ENCODE measurements at regions not wholly inside any gene's neighbourhood (a gene's known extent, or its start where the extent isn't known, plus 50 kb on each side); places are given as distances from the start of the nearest gene placed in this dataset.
A peak's percentile ranks its signal among the peaks of the same experiment; 100 is the strongest.

- TF ChIP-seq, protein P1, sequence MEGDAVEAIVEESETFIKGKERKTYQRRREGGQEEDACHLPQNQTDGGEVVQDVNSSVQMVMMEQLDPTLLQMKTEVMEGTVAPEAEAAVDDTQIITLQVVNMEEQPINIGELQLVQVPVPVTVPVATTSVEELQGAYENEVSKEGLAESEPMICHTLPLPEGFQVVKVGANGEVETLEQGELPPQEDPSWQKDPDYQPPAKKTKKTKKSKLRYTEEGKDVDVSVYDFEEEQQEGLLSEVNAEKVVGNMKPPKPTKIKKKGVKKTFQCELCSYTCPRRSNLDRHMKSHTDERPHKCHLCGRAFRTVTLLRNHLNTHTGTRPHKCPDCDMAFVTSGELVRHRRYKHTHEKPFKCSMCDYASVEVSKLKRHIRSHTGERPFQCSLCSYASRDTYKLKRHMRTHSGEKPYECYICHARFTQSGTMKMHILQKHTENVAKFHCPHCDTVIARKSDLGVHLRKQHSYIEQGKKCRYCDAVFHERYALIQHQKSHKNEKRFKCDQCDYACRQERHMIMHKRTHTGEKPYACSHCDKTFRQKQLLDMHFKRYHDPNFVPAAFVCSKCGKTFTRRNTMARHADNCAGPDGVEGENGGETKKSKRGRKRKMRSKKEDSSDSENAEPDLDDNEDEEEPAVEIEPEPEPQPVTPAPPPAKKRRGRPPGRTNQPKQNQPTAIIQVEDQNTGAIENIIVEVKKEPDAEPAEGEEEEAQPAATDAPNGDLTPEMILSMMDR (IDR thresholded peaks at IDR 0.05; ENCODE audit: insufficient read depth, low read length), result no peak
- TF ChIP-seq, protein P2, sequence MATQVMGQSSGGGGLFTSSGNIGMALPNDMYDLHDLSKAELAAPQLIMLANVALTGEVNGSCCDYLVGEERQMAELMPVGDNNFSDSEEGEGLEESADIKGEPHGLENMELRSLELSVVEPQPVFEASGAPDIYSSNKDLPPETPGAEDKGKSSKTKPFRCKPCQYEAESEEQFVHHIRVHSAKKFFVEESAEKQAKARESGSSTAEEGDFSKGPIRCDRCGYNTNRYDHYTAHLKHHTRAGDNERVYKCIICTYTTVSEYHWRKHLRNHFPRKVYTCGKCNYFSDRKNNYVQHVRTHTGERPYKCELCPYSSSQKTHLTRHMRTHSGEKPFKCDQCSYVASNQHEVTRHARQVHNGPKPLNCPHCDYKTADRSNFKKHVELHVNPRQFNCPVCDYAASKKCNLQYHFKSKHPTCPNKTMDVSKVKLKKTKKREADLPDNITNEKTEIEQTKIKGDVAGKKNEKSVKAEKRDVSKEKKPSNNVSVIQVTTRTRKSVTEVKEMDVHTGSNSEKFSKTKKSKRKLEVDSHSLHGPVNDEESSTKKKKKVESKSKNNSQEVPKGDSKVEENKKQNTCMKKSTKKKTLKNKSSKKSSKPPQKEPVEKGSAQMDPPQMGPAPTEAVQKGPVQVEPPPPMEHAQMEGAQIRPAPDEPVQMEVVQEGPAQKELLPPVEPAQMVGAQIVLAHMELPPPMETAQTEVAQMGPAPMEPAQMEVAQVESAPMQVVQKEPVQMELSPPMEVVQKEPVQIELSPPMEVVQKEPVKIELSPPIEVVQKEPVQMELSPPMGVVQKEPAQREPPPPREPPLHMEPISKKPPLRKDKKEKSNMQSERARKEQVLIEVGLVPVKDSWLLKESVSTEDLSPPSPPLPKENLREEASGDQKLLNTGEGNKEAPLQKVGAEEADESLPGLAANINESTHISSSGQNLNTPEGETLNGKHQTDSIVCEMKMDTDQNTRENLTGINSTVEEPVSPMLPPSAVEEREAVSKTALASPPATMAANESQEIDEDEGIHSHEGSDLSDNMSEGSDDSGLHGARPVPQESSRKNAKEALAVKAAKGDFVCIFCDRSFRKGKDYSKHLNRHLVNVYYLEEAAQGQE (IDR thresholded peaks at IDR 0.05; ENCODE audit: insufficient replicate concordance, low read depth), result no peak
- TF ChIP-seq POLR2AphosphoS5 (IDR thresholded peaks at IDR 0.05; ENCODE audit: low read depth) (peak; percentile 43; the same call in 1 of the 2 replicates), SPI1 (IDR thresholded peaks at IDR 0.05; ENCODE audit: borderline replicate concordance, low read depth) (peak; percentile 89)
Measured at GRCh38 chr5:7251132-7251531, 144.8 kb upstream of the ADCY2 start.
